NOMO-1 treated with DMSO at 0.1 percent for 48 hours (cell line): ENCODE measurements at regions not wholly inside any gene's neighbourhood (a gene's known extent, or its start where the extent isn't known, plus 50 kb on each side); places are given as distances from the start of the nearest gene placed in this dataset.

Source experiments
- DNase-seq: peaks from one replicate; lab custom pipeline; 2025; ENCODE audit not compliant: unreplicated experiment; lab: John Stamatoyannopoulos, UW

GRCh38 chr21:36554411-36555157 is 74.7 kb upstream of the CLDN14 start:
- no peak for DNase-seq

GRCh38 chr21:36555199-36555800 is 75.4 kb upstream of the CLDN14 start:
- DNase-seq, result no peak

- no peak for DNase-seq
These were observed 77.4 kb upstream of the CLDN14 start for GRCh38 chr21:36557316-36557715.

- DNase-seq, result no peak
These were observed 81.1 kb upstream of the CLDN14 start for GRCh38 chr21:36560933-36561575.

- no peak for DNase-seq
These were observed 83.5 kb upstream of the CLDN14 start for GRCh38 chr21:36563341-36563926.

- DNase-seq, result no peak
These were observed 84.7 kb upstream of the CLDN14 start for GRCh38 chr21:36564647-36565046.

GRCh38 chr21:36565540-36565939 is 85.6 kb upstream of the CLDN14 start:
- no peak for DNase-seq

- no peak for DNase-seq
These were observed 86.7 kb upstream of the CLDN14 start for GRCh38 chr21:36566644-36567043.

GRCh38 chr21:36567216-36567885 is 87.4 kb upstream of the CLDN14 start:
- DNase-seq, result no peak

- DNase-seq, result no peak
These were observed 89.6 kb upstream of the CLDN14 start for GRCh38 chr21:36569511-36569910.

GRCh38 chr21:36571556-36571955 is 91.6 kb upstream of the CLDN14 start:
- DNase-seq, result no peak

- DNase-seq, result no peak
These were observed 92.1 kb upstream of the CLDN14 start for GRCh38 chr21:36572039-36572438.

- DNase-seq, result no peak
These were observed 95.4 kb upstream of the CLDN14 start for GRCh38 chr21:36575306-36575705.

- no peak for DNase-seq
These were observed 96.5 kb upstream of the CLDN14 start for GRCh38 chr21:36576441-36576840.

- no peak for DNase-seq
These were observed 100.0 kb upstream of the CLDN14 start for GRCh38 chr21:36579898-36580297.

- no peak for DNase-seq
These were observed 102.3 kb upstream of the CLDN14 start for GRCh38 chr21:36582271-36582670.

- no peak for DNase-seq
These were observed 103.7 kb upstream of the CLDN14 start for GRCh38 chr21:36583591-36583990.

- DNase-seq, result no peak
These were observed 105.3 kb upstream of the CLDN14 start for GRCh38 chr21:36584980-36585940.

- DNase-seq, result no peak
These were observed 107.5 kb upstream of the CLDN14 start for GRCh38 chr21:36587388-36587787.

GRCh38 chr21:36589352-36589971 is 109.5 kb upstream of the SIM2 start:
- peak; percentile 12 for DNase-seq
